ENCODE measurements at regions not wholly inside any gene's neighbourhood (a gene's known extent, or its start where the extent isn't known, plus 50 kb on each side); places are given as distances from the start of the nearest gene placed in this dataset.

DNA sequence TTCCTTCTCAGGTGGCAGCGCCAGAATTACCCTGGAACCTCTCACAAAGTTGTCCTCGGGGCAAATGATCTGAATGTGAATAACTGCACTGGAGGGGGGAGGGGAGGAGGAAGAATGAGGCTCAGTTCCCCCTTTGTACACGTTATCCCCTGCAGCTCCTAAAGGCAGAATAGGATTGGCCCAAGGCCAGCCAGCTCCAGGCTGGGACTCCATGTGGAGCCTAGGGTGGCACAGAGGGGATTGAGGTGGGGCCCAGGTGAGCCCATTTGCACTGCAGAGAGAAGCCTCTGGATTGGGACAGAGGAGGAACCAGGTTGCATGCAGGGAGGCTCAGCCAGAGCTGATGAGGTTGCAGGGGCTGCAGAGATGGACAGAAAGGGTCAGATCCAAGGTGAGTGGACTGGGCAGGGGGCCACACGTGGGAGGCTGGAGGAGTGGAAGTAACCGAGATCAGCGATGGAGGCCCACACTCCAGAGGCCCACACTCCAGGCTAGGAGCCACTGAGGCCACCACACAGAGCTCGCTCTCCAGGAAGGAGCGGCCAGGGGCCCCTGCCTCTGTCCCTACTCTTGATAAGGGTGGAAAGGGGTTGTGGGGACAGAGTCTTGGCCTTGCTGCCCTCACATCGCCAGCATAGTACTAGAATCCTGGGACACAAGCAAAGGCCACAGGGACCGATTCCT is 78.6 kb downstream of the RBFOX3 start:
- TF ChIP-seq, protein P1, sequence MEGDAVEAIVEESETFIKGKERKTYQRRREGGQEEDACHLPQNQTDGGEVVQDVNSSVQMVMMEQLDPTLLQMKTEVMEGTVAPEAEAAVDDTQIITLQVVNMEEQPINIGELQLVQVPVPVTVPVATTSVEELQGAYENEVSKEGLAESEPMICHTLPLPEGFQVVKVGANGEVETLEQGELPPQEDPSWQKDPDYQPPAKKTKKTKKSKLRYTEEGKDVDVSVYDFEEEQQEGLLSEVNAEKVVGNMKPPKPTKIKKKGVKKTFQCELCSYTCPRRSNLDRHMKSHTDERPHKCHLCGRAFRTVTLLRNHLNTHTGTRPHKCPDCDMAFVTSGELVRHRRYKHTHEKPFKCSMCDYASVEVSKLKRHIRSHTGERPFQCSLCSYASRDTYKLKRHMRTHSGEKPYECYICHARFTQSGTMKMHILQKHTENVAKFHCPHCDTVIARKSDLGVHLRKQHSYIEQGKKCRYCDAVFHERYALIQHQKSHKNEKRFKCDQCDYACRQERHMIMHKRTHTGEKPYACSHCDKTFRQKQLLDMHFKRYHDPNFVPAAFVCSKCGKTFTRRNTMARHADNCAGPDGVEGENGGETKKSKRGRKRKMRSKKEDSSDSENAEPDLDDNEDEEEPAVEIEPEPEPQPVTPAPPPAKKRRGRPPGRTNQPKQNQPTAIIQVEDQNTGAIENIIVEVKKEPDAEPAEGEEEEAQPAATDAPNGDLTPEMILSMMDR (IDR thresholded peaks at IDR 0.05), result no peak
- no peak for TF ChIP-seq POLR2A (IDR thresholded peaks at IDR 0.05)
